Inflammatory macrophage (primary cell): ENCODE measurements at regions not wholly inside any gene's neighbourhood (a gene's known extent, or its start where the extent isn't known, plus 50 kb on each side); places are given as distances from the start of the nearest gene placed in this dataset.
A peak's percentile ranks its signal among the peaks of the same experiment; 100 is the strongest.
"Not testable (repeated sequence)": the region's sequence is repeated elsewhere in the genome, so short reads cannot be mapped to it uniquely, and the experiment has no call there.

Source experiments
- DNase-seq, 2 donors: peaks; one replicate each; pipeline ENCODE4 v3.0.0-alpha.2; 2020 to 2022

DNA sequence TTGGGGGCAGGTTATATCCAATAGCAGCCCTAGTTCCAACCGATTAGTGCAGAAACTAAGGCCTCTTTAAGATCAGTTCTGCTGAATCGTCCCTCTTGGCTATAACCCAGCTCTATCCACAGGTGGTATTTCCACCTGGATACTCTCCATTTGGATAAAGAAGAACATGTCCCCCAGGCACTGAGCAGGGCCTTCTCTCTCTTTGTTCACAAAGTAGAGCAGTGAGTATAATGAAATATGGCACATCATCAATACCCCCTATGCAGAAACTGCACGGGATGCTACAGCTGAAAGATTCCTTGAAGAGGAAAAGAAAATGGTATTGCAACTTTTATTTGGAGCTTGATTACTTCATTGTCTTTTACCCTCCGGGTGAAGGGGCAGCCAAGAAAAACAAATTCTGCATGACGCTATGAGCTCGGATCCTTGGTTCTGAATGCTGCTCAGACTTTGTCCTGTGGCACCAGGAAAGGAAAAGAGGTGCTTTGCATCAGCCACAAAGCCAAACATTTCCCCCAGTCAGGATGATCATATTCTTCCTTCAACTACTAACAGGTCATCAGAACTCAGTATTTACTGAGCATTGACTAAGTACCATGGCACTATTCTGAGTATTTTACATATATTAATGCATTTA lies 399.7 kb downstream of the NPIPA8 start:
- no peak for DNase-seq

DNA sequence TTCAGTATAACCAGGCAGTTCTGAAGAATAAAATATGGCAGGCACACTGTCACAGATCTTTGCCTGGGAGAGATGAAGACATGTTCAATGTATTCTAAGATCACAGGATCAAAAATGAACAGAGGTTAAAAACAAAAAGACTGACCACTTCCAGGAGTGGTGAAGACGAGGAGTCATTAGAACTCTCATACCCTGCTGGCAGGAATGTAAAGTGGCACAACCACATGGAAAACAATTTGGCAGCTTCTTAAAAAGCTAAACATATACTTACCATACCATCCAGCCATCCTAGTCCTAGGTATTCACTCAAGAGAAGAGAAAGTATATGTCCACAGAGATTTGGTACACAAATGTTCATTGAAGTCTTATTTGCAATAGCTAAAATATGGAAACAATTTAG lies 406.3 kb downstream of the NPIPA8 start:
- no peak for DNase-seq

DNA sequence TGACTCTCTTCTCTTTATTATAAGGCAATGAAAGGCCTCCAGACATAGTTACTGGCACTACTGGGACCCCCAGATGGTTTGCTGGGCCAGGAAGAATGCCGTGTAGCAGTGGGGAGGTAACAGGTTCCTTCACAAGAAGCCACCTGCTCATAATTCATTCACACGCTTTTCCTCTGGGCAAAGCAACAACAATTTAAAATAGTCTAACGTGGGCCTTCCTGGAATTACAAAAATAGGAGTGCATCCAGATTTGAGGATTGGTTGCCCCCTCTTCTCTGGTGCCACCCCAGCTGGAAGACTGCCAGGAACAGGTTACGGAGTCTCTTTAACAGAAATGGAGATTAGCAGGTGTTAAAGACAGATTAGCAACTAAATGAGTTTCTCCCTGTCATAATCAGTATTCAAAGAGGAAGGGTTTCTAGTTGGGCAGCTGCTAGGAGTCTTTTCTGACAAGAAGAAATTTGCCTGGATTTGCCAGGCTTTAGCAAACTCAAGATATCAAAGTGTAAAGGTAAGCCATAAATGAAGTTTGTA lies 409.6 kb downstream of the NPIPA8 start:
- DNase-seq = no peak

DNA sequence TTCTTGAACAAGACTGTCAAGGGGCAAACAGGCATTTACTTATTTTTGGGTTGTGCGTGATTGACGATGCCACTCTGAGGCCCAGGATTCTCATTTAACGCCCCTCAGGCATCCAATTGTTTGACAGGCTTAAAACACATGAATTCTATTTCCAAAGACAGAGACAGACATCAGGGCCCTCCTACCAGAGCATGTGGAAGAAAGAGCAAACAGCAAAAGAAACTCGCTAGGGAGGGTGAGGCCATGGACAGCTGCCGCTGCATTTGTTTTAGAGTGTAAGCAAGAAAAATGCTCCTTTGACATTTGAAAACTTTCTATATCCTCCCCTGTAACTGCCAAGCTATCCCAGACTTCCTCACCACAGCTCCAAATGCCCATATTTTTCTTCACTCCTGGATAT lies 410.1 kb downstream of the NPIPA8 start:
- no peak for DNase-seq

DNA sequence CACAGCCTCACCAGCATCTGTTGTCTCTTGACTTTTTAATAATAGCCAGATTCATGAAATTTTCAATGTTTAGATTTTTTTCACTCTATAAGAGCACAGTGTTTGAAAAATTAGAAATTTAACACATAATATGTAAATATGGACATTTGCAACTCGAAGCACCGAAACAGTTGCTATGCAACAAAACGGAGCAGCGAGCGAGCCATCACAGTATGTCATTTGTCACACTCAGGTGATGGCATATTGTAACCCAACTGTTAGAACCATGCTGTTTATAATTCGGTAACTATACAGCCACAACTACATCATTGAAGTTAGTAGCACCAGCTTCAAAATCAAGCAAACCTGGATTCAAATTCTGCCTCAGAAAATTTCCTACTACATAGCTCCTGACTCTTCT lies 410.8 kb downstream of the NPIPA8 start:
- no peak for DNase-seq

DNA sequence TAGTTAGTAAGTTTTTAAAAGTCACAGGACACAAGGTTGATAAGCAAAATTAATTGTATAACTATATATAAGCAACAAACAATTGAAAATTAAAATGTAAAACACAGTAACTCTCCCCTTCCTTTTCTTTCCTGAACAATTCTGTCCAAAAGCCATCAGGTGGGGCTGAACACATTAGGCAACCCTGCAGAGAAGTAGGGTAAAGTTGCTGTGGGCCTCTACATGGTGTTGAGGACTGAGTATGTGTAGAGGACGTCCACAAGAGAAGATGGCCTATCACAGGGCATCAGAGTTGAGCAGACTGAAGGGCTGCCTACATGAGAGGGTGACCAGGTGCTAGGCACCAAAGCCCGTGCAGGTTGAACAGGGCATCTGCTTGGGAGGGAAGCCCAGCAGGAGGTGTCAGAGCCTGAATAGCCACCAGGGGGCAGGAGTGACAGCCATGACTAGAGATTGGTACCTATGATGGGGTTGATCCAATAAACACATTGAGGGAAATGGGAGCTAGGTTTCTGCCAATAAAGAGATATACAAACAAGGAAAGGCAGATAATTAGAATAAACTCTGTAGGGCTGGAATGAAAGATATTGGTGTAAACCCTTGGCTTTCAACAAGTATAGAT lies 415.1 kb downstream of the NPIPA8 start:
- DNase-seq = peak; percentile 38 to 57

DNA sequence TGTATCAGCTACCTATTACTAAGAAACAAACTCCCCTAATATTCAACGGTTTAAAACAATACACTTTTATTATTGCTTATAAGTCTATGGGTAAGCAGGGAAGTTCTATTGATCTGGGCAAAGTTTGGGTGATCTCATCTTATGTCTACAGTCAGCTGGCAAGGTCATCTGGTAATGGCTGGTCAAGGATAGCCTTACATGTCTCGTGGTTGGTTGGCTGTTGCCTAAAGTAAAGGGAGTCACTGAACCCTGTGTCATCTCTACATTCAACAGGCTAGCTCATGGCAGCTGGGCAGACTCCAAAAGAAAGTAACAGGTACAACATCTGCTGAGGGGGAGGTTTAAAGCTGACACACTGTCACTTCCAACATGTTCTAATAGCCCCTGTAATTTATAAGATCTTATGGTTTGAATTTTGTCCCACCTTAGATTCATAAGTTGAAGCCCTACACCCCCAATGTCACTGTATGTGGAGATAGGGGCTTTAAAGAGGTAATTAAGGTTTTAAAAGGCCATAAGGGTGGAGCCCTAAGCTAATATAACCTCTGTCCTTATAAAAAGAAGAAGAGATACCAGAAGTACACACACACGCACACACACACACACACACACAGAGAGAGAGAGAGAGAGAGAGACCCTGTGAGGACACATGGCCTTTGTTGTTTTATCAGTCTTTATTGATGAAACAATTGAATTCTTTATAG lies 419.1 kb downstream of the NPIPA8 start:
- no peak for DNase-seq

DNA sequence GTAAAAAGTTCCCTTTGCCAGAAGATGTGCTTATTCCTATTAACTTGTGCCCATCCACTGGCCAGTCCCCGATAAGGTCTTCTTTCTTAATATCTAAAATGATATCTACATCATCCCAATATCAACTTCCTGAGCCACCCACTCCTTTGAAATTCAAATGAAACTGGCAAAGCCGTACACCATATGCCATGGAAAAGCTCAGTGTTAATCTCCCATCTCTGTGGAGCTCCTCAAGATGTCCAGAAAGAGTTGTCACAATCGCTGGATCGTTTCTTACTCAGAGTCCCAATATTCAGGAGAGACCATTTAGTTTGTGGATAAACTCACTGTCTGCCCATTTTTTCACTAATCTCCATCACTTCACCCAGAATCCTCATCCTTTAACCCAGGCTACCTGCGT lies 420.7 kb downstream of the NPIPA8 start:
- no peak for DNase-seq

DNA sequence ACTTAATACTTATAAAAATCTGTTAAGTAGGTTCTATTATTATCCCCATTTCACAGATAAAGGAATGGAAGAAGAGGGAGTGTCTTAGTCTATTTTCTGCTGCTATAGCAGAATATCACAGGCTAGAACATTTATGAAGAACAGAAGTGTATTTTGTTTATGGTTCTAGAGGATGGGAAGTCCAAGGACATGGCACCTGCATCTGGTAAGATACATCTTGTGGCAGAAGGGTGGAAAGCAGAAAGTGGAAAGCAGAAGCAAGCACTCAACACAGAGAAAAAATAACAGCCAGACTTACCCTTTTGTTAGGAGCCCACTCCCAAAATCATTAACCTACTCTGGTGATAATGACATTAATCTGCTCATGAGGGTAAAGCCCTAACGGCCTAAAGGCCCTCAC lies 422.4 kb downstream of the NPIPA8 start:
- DNase-seq = no peak

DNA sequence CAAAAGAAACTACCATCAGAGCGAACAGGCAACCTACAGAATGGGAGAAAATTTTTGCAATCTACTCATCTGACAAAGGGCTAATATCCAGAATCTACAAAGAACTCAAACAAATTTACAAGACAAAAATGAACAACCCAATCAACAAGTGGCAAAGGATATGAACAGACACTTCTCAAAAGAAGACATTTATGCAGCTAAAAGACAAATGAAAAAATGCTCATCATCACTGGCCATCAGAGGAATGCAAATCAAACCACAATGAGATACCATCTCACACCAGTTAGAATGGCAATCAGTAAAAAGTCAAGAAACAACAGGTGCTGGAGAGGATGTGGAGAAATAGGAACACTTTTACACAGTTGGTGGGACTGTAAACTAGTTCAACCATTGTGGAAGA lies 425.0 kb downstream of the NPIPA8 start:
- not testable (repeated sequence) for DNase-seq

DNA sequence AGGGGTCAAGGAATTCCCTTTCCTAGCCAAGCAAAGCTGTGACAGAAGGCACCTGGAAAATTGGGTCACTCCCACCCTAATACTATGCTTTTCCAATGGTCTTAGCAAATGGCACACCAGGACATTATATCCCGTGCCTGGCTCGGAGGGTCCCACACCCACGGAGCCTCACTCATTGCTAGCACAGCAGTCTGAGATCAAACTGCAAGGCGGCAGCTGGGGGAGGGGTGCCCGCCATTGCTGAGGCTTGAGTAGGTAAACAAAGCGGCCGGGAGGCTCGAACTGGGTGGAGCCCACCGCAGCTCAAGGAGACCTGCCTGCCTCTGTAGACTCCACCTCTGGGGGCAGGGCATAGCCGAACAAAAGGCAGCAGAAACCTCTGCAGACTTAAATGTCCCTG lies 429.9 kb downstream of the NPIPA8 start:
- not testable (repeated sequence) for DNase-seq

DNA sequence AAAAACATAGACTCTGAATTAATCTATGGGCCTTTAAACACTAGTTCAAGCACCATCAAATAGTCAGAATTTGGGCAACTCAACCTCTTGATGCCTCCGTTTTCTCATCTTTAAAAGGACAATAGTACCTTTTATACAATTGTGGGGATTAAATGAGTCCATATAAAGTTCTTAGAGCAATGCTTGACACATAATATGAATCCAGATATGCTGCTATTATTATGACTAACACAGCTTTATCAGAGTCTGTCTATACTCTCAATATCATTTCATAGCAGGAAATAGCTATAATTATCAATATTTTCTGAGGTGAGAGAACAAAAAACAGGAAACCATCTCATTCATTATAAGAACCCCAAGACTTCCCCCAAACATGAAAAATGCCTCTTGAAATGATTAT lies 430.5 kb upstream of the XYLT1 start:
- DNase-seq = no peak

DNA sequence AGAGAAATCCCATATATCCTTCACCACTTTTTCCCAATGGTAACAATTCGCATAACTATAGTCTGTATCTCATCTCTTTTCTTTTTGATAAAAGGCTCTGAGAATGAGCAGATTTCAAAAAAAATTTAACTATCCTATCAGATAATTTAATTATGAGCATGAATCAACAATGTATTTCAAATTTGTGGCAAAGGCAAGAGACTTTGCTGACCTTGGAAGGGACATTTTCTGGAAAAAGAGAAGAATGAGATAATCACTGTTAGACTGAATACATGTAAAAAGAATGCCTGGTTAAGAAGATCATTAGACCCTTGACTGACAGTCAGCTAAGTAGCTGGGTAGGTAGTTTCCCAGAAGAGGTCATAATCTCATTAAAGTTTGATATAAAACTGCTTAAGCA lies 428.4 kb upstream of the XYLT1 start:
- DNase-seq = no peak

DNA sequence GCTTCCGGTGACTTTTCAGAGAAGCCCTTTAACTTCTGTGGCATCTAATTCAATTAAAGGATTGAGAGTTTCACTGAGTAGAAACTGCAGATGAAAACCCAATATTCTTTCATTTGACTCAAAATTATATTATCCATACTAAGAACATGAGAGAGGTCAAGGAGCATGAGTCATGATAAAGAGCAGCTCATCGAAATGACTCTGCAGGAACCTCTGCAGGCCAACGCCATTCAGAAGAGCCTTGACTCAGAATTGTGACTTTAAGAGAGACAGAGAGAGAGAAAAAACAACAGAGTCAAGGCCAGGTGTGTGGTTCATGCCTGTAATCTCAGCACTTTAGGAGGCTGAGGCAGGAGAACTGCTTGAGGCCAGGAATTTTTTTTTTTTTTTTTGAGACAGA lies 417.2 kb upstream of the XYLT1 start:
- no peak for DNase-seq

DNA sequence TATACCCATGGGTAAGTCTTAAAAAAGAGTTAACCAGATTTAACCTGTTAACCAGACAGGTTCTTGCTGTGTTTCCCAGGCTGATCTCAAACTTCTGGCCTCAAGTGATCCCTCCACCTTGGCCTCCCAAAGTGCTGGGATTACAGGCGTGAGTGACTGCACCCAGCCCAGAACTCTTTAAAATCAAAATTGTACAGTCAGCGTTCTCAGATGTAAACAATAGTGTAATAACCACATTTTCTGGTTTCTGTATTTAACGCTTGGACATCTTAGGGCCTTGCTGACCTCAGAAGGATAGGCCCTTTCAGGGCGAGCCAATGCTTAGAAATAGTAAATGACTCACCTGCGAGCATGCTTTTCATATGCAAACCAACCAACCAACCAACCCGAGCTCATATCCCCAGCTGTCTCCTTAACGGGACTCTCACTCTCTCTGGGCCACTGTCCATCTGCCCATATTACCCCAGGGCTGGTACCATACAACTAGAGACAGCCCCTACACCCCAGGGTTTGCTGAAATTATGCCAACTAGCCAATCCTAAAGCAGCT lies 415.0 kb upstream of the XYLT1 start:
- DNase-seq = no peak

DNA sequence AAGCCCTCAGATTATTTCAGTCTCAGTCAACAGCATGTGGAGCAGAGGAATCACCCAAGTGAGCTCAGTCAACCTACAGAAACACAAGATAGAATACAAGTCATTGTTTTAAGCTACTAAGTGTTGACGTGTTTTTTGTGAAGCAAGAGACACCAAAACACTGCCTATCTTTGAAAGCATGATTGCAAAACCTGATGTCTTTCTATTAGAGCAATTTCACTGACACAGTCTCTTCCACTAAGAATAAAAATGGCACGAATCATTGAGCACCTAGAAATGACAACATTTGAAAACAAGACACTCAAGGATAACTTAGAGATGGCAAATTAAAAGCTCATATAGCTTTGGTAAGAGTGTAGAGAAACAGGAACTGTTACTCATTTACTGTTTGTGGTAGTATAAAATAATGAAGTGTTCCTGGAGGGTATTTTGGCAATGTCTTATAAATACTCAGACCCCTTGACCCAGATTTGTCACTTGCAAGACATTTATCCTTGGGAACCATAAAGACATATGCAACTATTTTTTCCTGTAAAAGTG lies 407.1 kb upstream of the XYLT1 start:
- DNase-seq = no peak

DNA sequence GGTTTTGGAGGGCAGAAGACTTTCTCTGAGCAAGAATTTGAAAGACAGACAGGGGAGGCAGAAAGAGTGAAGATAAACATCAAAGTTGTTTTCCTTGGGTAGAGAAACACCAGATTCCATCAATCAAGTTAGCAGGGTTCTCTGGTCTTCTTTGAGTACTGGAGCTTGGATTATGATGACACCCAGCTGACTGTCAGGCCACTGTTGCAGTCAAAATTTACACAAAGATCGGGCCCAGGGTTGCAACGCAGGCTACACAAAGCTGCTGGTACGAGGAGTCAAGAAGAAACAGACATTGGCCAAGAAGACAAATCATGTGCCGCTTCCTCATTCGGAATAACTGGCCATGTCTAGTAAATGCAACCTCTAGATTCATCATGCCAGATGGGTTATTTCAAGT lies 396.2 kb upstream of the XYLT1 start:
- DNase-seq = no peak

DNA sequence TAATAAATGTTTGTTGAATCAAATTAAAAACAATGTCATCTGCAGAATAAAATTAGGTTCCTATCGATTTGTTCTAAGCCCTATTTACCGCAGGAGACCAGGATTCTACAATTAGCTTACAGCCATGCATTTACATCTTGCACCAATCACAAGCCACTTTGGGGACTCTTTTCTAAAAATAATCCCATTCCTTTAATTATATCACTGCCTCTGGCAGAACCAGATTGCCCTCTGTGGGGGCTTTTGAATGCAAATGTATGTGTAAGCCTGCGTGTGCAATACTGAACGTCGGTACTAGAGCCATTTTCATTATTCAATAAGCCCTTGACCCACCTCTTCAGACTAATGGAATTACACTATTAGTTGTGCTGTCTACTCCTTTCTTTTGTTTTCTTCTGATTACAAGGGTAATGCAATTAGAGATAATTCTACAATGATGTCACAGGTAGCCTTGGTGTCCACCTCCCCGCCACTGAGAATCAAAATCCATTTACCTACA lies 391.3 kb upstream of the XYLT1 start:
- no peak for DNase-seq

DNA sequence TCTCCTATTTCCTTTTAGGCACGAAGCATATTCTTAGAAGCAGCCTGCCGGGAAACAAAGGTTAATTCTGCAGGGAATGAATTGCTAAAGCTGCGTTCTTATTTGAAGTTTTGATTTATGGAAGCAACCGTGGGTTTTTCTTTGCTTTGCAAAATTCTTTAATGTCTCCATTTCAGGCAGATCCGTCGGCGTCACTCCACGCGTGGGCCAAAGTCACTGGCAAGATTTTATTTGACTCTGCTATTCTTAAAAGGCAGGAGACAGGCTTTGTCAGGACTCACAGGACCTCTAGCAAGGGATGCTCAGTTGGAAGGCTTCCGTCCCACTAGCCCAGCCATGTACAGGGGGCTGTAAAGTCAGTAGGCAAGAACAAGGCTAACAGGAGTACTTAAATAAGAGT lies 387.3 kb upstream of the XYLT1 start:
- DNase-seq = no peak

DNA sequence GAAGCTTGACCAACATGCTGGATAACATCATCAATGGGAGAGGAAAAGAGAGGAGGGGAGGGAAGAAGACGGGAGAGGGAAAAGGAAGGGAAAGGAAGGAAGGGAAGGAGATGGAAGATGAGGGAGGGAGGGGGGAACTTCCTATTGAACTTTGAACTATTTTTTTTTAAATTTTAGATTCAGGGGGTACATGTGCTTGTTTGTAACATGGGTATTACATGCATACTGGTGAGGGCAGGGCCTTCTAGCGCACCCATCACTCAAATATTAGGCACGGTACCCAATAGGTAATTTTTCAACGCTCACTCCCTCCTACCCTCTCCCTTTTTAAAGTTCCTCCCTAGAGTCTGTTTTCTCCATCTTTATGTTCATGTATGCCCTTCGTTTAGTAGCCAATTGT lies 383.2 kb upstream of the XYLT1 start:
- DNase-seq = no peak

DNA sequence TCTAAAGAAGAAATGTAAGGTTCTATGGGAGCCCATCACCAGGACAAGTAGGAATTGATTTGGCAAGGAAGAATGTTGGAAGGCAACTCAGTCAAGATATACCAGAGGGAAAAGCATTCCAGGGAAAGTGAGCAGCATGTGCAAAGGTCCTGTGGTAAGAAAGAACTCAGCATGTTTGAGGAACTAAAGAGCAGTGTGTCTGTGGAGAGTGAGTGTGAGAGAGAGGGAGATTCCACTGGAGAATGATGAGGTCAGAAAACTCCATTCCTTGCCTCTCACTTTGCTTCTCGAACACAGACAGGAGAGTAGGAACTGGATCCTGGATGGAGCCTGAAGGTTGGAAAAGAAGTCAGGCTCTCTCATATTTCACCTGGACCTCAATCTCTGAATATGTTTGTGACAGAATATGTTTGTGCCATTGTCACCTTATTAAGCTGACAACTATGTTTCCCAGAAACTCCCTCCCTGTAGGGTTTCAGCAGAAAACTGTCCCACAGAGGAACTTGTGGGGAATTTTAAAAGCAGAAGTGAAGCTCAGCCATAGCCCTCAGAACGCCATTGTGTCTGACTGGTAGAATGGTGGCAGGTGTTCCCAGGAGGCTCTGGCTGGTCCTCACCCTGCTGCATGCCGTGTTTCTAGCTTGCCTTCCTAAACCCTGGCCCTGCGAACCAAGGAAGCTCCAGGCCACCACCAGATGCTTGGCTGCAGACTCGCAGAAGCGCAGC lies 382.4 kb upstream of the XYLT1 start:
- no peak for DNase-seq

DNA sequence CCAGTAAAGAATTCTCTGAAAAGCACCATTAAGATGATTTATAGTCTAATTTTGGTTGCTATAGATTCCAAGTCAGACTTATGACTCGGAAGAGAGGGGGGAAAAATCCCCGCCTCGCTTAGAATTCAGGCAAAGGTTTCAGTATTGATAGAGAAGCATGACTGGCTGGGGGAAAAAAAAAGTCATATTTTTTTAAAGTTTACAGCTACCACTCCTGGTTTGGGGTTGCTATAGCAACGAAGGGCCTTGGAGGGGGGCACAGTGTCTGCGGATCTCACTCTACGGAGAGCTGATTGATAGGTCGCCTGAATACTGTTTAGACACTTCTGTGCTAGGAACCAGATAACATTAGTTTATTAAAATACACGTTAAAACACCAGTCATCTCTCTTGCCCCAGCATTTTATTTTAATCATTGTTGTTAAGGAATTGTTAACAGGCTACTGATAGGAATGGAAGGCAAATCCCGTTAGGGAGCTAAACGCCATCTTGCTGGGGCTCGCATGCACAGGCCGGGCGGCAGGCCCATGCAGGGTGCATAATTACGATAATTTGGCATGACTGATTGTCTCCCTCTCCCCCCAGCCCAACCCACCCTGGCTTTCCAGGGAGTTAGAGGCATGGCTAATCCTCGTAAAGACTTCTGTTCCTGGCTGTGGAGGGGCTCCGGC lies 380.0 kb upstream of the XYLT1 start:
- no peak for DNase-seq
